ENCODE measurements at regions not wholly inside any gene's neighbourhood (a gene's known extent, or its start where the extent isn't known, plus 50 kb on each side); places are given as distances from the start of the nearest gene placed in this dataset.
"Not testable (repeated sequence)": the region's sequence is repeated elsewhere in the genome, so short reads cannot be mapped to it uniquely, and the experiment has no call there.

DNA sequence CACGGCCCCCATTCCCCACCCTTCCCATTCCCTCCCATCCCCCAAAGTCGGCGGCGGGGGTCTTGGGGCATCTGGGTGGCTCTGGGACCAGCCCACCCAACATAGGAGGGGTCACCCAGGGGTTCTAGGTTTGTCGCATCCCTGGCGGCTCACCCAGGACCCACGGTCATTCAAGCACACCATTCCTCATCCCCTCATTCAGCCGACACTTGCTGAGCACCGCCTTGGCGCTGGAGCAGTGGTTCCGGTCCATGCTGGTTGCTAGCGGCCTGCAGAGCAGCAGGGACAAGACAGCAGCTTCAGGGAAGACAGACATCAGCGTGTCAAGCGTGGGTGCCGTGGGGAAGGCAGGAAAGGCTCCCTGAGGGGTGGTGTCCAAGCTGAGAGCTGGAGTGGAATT is 50.5 kb upstream of the OTOS start:
- 84 to 90% (median 88%) methylated on average over 15 of the region's 15 CpGs for WGBS, 3 donors

DNA sequence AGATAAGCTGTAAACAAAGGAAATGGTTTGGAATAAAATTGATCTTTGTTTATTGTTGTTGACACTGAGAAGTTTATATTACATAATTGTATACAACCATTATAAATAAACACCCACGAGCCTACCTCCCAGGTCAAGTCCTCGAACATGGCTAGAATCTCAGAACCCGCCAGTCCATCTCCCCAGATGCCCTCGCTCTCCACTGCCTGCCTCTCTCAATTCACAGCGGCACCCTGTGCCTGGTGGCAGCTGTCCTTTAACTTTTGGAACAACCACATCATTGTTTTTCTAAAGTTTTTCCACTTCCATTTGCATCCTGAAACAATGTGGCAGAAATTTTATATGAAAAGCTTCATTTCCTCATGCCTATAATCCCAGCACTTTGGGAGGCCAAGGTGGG is 52.2 kb upstream of the OTOS start:
- H3K36me3 ChIP-seq, result no peaks in the 10 kb centered on the region
- H3K4me3 ChIP-seq, result no peak overlapping the region
- intact Hi-C loops (cut with DNase I), result no loop called here
- TF ChIP-seq POLR2A (IDR thresholded peaks at IDR 0.05) (no peak), EP300 (IDR thresholded peaks at IDR 0.05) (no peak)
- TF ChIP-seq, protein P1, sequence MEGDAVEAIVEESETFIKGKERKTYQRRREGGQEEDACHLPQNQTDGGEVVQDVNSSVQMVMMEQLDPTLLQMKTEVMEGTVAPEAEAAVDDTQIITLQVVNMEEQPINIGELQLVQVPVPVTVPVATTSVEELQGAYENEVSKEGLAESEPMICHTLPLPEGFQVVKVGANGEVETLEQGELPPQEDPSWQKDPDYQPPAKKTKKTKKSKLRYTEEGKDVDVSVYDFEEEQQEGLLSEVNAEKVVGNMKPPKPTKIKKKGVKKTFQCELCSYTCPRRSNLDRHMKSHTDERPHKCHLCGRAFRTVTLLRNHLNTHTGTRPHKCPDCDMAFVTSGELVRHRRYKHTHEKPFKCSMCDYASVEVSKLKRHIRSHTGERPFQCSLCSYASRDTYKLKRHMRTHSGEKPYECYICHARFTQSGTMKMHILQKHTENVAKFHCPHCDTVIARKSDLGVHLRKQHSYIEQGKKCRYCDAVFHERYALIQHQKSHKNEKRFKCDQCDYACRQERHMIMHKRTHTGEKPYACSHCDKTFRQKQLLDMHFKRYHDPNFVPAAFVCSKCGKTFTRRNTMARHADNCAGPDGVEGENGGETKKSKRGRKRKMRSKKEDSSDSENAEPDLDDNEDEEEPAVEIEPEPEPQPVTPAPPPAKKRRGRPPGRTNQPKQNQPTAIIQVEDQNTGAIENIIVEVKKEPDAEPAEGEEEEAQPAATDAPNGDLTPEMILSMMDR (IDR thresholded peaks at IDR 0.05), result no peak
- peak in 2 of 5 donors; percentile 2 for DNase-seq
- no peak overlapping the region for H3K27ac ChIP-seq
- no peaks in the 10 kb centered on the region for H3K27me3 ChIP-seq
- H3K9me3 ChIP-seq, result peaks cover 0 to 4% of the 10 kb centered on the region in 2 donors
- no peaks in the 10 kb centered on the region for H3K4me1 ChIP-seq (ENCODE audit: insufficient read depth)
- 78 to 86% (median 82%) methylated on average over 5 of the region's 5 CpGs for WGBS, 3 donors

More for the DNA sequence above, 50.5 kb upstream of the OTOS start:
- no peaks in the 10 kb centered on the region for H3K36me3 ChIP-seq
- no peak overlapping the region for H3K27ac ChIP-seq
- no peak overlapping the region for H3K4me3 ChIP-seq
- intact Hi-C loops (cut with DNase I), result no loop called here
- H3K4me1 ChIP-seq (ENCODE audit: insufficient read depth), result no peaks in the 10 kb centered on the region
- no peaks in the 10 kb centered on the region for H3K27me3 ChIP-seq
- peaks cover 0 to 4% of the 10 kb centered on the region in 2 donors for H3K9me3 ChIP-seq
- no peak for TF ChIP-seq EP300 (IDR thresholded peaks at IDR 0.05)
- TF ChIP-seq POLR2A (IDR thresholded peaks at IDR 0.05), result no peak
- TF ChIP-seq, protein P1 (IDR thresholded peaks at IDR 0.05), result no peak
- peak in 2 of 5 donors; percentile 13 to 27 for DNase-seq

DNA sequence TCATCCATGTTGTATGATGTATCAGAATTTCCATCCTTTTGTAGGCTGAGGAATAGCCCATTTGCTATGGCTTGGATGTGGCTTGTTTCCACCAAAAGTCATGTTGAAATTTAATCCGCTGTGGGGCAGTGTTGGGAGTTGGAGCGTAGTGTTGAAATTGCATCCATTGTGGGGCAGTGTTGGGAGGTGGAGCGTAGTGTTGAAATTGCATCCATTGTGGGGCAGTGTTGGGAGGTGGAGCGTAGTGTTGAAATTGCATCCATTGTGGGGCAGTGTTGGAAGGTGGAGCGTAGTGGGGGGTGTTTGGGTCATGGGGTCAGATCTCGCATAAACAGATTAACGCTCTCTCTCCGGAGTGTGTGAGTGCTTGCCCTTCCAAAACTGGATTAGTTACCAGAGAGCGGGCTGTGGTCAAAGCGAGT is 53.9 kb upstream of the OTOS start:
- H3K4me1 ChIP-seq (ENCODE audit: insufficient read depth); H3K4me3 ChIP-seq; H3K27me3 ChIP-seq; H3K27ac ChIP-seq; H3K36me3 ChIP-seq; intact Hi-C loops (cut with DNase I); H3K9me3 ChIP-seq: not testable (repeated sequence)
- DNase-seq, result peak in 1 of 5 donors; percentile 8
- 54 to 57% (median 56%) methylated on average over 10 of the region's 10 CpGs for WGBS, 3 donors

DNA sequence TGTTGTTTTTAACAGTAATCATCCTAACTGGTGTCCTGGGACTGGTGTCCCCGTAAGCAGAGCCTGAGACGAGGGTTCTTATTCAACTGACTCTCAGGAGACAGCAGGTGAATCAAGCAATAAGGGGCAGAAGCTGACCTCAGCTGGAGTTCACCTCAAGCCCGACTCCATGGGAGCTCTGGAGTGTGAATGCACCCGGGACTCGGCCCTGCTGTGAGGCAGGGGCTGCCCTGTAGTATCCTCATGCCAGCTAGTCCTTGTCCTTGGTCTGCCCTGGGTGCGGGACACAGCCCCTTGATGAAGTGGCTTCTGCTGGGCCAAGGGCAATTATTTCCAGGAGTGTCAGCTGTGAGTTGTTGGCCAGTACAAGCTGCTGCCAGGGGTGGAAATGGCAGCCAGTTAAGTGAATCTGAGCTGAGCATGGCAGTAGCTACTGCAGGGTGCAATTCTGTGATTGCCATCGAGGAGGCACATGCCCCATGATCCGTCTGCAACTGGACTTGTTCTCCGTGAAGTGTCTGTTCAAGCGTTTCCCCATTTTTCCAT is 54.9 kb upstream of the OTOS start:
- H3K4me1 ChIP-seq (ENCODE audit: insufficient read depth), result peaks cover 3% of the 10 kb centered on the region
- TF ChIP-seq, protein P1 (IDR thresholded peaks at IDR 0.05), result no peak
- no peak for TF ChIP-seq POLR2A (IDR thresholded peaks at IDR 0.05)
- no peak for TF ChIP-seq EP300 (IDR thresholded peaks at IDR 0.05)
- peak in 1 of 5 donors; percentile 2 for DNase-seq

DNA sequence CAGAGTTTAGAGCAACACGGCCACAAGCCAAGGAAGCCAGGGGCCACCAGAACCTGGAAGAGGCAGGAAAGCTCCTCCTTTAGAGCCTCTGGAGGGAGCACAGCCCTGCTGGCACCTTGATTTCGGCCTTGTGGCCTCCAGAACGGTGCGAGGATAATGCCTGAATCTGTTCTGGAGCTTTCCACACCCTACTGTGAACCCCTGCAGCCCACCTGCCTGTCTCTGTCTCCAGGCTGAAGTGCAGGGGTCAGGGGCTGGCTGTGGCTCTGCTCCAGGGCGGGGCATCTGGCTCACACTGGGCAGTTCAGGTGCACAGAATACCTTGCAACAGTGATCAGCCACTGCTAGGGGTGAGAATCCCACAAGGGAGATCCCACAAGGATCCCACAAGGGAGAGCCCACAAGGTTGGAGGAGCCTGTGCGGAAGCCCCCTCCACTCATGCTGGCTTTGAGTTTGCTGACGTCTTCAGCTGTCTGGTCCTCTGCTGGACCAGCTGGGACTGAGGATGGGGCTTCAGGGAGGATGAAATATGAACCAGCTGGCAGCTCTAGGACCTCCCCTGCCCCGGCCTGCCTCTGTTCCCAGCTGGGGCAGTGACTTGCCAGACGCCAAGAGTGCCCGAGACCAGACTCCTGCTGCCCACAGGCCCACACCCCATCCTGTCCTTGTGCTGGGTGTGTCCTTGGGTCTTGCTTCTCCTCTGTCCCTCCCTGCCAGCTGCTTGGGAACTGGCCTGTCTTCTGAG is 56.4 kb upstream of the OTOS start:
- no peak overlapping the region for H3K4me3 ChIP-seq
- H3K36me3 ChIP-seq, result no peaks in the 10 kb centered on the region
- 89 to 90% (median 89%) methylated on average over 10 of the region's 10 CpGs for WGBS, 3 donors
- peaks cover 7% of the 10 kb centered on the region for H3K4me1 ChIP-seq (ENCODE audit: insufficient read depth)
- H3K27ac ChIP-seq, result no peak overlapping the region
- intact Hi-C loops (cut with DNase I), result no loop called here
- TF ChIP-seq EP300 (IDR thresholded peaks at IDR 0.05) (no peak), POLR2A (IDR thresholded peaks at IDR 0.05) (no peak)
- TF ChIP-seq, protein P1 (IDR thresholded peaks at IDR 0.05), result no peak
- no peaks in the 10 kb centered on the region for H3K9me3 ChIP-seq
- no peaks in the 10 kb centered on the region for H3K27me3 ChIP-seq
- DNase-seq, result peak in 2 of 5 donors; percentile 4 to 17

More for the DNA sequence above, 54.9 kb upstream of the OTOS start:
- Histone ChIP-seq H3K36me3 (no peaks in the 10 kb centered on the region), H3K4me3 (no peak overlapping the region), H3K9me3 (no peaks in the 10 kb centered on the region), H3K27ac (no peak overlapping the region), H3K27me3 (no peaks in the 10 kb centered on the region)
- intact Hi-C loops (cut with DNase I), result no loop called here
- WGBS, 3 donors, result 91 to 93% (median 92%) methylated on average over 10 of the region's 10 CpGs
